G401.6 (cell line): ENCODE measurements at regions not wholly inside any gene's neighbourhood (a gene's known extent, or its start where the extent isn't known, plus 50 kb on each side); places are given as distances from the start of the nearest gene placed in this dataset.

Experiments
- FAIRE-seq: peaks from 2 replicates; lab custom pipeline; 2012; peaks lifted over from hg19 to GRCh38; lab: Jason Lieb, UNC

DNA sequence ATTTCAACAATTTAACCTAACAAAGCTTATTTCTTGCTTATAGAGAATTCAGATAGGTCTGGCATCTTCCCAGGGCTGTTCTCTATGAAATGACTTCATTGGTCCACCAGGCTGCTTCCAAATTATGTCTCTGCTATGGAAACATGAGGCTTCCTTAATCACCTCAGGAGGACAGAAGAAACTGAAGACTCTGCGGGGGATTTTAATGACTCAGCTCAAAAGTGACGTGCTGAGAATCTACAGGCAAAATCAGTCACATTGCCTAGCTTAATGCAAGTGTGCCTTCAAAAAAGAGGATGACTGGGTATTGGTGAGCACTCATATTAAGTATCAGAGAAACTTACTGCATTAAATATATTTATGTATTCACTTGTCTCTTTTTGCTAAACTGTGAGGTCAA is 315.5 kb upstream of the RGMB start:
- no peak for FAIRE-seq

DNA sequence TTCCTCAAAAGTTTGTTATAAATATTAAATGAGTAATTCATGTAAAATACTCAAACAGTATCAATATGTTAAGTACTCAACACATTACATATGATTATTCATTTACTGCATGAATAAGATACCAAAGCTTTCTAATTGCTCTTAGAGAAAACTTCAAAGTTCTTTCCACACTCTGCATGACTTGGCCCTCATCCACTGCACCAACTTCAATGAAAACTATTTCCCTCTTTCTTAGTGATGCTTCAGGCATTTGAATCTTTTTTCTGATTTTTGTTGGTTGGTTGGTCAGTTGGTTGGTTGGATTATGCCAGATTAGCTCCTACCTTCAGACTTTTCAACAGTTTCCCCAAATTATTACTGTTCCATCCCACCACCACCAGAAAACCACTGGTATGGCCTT is 314.7 kb upstream of the RGMB start:
- FAIRE-seq: no peak

DNA sequence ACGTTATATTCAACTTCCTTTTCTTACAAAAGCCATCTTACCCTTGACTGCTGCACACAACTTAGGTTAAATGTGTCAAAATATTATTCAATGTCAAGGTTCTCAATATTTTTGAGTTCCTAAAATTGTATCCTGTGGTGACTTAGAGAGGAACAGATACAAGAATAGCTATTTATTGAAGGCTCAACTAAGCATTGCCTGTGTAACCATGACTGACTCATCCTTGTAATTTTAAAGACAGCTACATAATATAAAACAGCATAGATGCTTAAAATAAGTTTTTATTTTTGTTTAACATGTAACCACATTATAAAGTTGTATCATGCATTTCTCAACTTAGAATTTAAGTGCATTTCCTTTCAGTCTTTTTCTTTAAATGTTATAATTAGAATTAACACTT is 312.9 kb upstream of the RGMB start:
- no peak for FAIRE-seq

DNA sequence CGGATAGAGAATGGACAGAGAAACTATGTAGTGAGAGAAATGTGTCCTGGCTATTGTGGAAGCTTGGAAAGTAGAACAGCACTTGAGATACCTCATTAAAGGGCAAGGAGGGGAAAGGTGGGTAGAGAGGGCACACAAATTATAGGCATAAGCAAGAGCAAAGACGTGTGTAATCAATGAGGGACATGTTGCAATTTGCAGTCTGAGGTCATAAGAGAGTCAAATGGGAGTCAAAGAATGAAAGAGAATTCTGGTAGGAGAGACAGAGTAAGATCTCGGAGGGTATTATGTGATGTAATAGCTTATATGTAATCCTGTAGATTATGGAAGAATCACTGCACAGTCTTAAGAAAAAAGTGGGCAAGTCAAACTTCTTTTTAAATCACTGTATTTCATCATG is 312.0 kb upstream of the RGMB start:
- FAIRE-seq: no peak

DNA sequence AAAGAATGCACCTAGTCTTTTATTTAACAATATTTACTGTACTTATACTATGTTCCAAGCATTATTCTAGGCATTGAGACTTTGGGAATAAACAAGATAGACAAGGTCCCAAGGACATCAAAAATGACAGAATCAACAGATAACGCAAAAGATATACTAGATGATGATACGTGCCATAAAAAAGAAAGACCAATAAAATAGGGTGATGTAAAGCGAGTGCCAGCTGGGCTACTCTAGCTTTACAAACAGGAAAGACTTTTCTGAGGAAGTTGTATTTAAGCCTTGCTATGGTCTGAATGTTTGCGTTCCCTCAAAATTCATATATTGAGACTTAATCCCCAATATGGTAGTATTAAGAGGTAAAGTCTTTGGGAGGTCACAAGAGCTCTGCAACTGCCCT is 310.2 kb upstream of the RGMB start:
- FAIRE-seq: no peak

DNA sequence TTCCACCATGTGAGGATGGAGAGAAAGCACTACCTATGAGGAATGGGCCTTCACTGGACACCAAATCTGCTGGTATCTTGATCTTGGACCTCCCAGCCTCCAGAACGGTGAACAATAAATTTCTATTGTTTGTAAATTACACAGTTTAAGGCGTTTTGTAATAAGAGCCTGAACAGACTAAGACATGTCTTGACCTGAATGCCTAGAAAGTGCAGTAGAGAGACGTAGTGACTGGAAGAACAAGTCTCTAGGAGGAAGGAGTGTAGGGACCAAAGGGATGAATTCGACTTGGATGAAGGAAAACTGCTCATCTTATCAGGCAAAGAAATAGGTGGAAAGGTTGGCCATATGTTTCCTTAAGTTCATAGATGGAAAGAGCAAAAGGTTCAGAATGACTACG is 309.8 kb upstream of the RGMB start:
- no peak for FAIRE-seq

DNA sequence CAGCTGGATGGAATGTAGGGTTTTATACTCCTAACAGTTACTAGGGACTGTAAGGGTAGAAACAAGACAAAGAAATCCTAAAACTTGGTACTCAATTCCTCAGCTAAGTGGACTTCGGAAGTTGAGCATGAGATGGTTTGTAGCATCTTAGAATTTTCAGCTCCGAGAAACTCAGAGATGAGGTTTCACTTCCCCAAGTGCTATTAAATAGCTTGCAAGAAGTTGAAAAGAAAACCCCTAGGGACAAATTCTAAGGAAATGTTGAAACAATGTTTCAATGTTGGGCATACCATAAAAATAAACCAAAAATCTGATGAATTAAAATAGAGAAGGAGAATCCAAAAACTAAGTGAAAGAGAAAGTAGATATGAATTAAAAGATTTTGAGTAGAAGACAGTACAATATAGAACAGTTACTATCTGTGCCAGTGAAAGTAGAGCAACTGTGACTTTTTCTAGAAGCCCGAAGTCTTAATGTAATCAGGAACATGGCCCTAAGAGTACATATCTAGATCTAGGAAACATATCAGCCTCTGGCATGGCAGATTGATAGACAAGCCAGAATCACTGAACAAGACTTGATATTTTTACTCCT is 308.6 kb upstream of the RGMB start:
- no peak for FAIRE-seq

DNA sequence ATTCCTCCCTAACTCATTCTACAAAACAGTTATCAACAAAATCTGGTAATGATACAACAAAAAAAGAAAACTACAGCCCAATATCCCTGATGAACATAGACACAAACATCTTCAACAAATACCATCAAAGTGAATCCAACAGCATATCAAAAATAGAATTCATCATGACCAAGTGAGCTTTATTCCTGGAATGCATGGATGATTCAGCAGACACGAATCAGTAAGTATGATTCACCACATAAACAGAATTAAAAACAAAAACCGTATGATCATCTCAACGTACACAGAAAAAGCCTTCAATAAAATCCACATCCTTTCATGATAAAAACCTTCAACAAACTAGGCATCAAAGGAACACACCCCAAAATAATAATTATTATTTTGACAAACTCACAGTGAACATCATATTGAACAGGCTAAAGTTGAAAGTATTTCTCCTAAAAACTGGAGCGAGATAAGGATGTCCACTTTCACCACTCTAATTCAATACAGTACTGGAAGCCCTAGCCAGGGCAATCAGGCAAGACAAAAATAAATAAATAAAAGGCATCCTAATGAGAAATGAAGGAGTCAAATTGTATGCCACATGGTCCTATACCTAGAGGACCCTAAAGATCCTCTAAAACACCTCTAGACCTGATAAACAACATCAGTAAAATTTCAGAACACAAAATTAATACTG is 305.1 kb upstream of the RGMB start:
- no peak for FAIRE-seq

DNA sequence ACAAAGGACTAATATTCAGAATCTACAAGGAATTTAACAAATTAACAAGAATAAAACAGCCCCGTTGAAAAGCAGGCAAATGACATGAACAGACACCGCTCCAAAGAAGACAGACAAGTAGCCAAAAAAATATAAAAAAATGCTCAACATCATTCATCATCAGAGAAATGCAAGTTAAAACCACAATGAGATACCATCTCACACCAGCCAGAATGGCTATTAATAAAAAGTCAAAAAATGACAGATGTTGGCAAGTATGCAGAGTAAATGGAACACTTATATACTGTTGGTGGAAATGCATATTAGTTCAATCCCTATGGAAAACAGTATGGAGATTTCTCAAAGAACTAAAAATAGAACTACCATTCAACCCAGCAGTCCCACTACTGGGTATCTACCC is 302.7 kb upstream of the RGMB start:
- FAIRE-seq: no peak

DNA sequence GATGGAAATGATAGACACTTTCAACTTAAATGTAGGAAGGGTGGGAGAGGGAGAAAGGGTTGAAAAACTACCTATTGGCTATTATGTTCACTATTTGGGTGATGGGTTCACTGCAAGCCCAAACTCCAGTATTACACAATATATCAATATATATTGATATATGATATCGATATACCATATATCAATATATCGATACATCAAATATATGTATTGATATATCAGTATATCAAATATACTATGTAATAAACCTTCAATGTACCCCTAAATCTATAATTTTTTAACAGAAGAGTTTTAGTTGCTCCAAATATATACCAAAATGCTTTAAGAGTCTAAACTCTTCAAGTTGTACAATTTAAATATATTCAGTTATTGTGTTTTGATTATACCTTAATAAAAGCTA is 302.0 kb upstream of the RGMB start:
- no peak for FAIRE-seq

DNA sequence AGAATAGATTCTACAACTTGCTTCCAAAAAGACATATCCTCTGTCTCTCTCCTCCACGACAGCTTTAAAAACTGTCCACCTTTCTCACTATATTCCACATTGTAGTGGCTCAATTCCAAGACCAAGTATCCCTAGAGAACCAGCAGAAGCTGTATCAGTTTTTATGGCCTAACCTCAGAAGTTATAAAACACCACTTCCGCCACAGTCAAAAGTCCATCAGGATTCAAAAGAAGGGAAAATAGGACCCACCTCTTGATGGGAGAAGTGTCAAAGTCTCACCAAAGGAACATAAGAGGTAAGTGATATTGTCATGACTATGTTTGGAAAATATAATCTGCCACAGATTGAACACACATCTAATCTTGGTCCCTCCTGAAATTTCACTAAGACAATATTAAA is 299.2 kb upstream of the RGMB start:
- no peak for FAIRE-seq

DNA sequence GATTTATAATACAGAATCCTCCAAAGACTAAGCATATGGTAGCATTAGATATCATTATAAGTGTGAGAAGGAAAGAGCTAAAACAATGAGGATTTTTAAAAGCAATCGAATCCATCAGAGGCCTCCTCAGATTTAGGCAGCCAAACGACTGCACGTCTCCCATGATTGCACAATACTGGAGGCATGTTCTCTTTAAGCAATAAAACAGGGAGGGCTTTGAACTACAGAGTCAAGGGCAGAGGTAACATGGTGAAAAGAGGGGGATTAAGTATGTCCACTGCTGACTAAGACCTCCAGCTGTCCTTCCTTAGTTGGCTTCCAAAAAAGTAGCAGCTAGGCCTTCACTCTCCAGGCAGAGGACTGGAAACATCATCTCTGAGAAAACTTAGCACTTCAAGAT is 298.7 kb upstream of the RGMB start:
- no peak for FAIRE-seq

DNA sequence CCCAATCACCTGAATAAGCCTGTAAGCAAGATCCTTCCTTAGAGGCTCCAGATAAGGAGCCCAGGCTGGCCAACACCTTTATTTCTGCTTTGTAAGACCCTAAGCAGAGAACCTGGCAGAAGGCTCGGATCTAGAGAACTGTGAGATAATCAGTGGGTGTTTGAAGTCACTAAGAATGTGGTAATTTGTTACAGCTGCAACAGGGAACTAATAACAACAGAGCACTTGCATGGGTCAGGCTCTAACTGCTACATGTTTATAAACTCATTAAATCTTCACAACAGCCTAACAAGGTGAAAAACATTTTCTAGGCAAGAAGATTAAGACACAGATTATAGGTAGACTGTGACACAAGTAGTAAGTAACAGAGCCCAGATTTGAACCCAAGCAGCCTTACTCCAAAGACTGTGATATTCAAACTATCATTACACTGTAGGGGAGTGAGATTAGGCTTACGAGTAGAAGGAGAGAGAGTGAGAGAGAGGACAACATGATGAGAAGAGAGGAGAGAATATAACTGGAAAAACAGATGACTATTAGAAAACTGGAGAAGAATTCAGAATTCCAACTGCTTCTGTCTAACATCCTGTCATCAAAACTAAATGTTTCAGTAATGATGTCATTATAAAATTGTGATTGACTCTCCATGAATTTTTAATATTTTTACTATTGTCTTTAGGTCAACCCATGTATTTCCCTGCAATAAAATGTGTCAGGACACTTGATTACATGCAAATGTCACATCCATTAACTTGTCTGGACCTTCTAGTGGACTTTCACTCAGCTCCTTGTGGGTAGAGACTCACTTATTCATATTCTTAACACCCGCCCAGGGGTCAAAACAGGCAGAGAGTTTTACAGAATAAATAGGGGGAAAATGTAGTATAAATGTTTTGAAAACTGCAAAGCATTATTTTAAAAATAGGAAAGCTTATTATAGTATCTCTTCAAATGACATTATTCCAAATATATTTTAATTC is 290.9 kb upstream of the RGMB start:
- FAIRE-seq: no peak

DNA sequence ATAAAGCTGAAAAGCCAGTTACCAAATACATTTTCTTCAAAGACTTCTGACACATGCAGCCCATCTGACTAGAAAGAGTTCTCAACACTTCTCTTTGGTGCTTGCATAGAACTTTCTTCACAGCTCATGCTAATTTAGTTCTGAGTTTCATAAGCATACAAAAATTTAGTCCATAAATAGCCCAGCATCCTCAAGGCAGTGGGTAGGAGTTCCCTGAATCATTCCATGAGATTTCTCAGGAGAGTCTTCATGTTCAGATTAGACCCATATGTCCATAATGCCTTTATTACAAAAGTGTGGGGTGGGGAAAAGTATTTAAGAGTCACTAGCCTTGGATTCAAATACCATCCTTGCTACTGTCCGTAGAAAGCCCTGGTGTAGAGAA is 290.2 kb upstream of the RGMB start:
- FAIRE-seq: no peak

DNA sequence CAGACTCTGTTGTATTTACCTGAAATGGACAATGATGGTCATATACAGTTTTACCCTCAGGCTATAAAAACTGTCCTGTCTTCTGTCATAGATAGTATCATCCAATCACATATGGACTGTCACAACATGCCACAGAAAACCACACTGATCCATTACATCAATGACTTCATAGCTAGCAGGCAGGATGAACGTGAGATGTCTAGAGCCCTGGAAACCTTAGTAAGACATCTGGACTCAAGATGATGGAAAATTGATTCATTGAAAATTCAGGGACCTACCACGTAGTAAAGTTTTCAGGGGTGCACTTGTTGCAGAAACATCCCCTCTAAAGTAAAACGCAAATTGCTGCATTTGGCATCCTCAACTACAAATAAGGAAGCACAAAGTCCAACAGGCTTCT is 284.4 kb upstream of the RGMB start:
- no peak for FAIRE-seq

DNA sequence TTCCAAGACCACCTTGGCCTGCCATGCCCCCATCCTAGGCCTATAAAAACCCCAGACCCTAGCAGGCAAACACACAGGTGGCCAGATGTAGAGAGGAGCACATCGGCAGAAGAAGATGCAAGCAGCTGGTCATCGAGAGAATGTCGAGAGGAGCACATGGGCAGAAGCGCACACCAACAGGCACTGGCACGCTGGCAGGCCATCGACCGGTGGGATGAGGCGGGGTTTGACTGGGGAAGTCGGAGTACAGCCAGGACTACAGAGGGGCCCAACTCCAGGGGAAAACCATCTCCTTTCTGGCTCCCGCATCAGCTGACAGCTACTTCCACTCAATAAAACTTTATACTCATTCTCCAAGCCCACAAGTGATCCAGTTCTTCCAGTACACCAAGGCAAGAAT is 283.1 kb upstream of the RGMB start:
- FAIRE-seq: no peak

DNA sequence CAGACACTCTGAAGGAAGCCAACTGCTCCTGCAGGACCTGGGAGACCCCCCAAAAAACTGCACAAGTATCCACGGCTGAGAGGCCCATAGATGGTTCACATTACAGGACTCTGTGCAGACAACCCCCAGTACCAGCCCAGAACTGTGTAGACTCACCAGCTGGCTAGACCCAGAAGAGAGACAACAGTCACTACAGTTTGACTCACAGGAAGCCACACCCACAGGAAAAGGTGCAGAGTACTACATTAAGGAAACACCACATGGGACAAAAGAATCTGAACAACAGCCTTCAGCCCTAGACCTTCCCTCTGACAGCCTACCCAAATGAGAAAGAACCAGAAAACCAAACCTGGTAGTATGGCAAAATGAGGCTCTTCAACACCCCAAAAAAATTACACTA is 281.2 kb upstream of the RGMB start:
- no peak for FAIRE-seq

DNA sequence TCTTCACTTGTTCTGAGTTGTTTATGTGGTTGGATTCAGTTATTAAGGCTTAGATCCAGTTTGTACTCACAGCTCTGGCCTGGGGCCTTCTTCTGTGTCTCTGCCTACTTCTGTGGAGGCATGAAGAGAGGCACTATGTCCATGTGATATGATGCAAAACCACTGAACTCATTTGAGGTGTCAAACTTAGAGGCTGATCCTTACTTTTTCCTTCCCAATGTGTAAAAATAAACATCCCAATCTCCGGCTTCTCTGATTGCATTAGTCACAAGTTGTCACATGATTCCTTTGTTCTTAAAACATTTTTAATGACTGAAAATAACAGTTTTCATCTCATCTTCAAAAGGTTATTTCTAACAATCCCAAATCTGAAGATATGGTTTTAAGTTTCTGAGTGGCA is 276.0 kb upstream of the RGMB start:
- no peak for FAIRE-seq

DNA sequence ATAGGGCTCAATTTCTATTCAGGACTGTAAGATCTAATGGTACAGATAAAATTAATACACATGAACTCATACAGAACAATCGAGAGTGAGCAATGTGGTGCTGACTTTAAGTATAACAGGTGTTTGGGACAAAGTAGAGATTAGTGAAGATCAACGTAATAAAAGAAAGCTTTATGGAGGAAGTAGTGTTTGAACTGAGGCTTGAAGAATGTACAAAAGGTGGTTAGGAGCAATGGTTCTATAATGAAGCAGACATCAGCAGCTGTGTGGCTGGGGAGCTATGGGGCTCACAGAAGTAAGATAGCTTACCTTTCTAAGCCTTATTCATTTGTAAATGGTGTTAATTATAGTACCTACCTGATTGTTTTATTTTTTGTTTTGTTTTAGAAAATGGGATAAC is 275.4 kb upstream of the RGMB start:
- FAIRE-seq: no peak

DNA sequence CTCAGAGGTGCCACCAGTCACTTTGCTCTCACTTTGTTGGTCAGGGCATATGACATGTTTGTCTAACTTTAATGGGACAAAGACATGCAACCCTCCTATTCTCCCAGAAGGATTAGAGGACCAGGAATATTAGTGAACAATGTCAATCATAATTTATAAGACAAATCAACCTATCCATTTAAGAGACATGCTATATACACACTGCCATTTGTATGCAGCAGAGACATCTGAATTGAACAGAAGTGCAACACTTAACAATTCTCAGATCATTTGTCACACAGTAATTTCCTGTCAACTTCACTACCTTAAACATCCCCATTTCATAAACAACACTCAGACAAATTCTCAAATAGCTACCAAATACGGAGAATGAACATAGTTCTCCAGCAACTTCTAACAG is 273.6 kb upstream of the RGMB start:
- FAIRE-seq: no peak

DNA sequence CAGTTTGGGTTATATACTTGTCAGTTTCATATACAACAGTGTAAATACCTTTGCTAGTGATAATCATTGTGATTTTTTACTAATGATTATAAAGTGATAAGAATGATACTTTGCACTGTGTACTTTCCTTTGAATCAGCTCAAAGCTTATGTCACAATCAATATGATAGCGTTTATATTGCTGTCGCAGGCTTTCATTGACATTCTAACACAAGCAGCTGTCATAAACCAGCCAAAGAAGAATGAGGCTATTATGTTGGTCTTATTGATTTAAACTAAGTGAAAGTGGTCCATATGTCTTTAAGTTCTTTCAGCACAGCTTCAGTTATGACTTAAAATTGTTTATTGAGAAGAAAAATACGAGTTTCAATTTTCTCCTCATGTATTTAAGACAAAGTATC is 272.7 kb upstream of the RGMB start:
- FAIRE-seq: no peak

DNA sequence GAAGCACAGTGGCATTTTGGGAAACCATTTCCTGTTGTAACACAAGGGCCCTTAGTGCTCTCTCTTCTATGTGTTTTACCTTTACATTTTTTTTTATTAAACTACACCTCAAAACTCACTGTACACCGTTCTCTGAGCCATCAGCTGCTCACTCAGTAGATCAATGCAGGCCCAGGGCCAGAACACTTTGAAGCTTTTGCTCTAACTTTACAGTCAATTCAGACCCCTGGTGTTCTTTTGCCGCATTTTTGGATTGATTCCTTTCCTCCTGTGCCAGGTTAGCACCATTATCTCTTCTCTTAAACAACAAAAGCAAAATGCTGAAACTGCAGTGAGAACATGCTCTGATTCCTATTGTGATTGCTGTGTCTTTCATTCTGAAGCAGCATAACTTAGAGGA is 269.8 kb upstream of the RGMB start:
- no peak for FAIRE-seq

DNA sequence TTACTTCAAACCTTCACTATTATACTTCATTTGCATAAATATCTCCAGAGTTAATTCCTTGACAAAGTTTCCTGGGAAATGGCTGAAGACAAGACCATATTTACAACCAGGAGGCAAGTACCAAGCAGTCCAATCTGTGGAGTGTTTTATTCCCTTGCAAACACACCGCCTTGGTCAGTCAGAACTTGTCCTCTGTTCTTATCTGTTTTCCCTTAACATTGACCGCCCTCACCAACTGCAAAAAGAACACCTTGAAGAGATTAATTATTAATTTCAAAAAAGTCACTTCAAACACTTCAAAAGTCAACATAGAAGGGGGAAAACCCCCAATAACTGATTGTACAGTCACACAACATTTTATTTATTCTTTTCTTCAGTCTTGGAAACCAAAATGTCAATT is 269.0 kb upstream of the RGMB start:
- FAIRE-seq: no peak
